ENCODE measurements at regions not wholly inside any gene's neighbourhood (a gene's known extent, or its start where the extent isn't known, plus 50 kb on each side); places are given as distances from the start of the nearest gene placed in this dataset.
A peak's percentile ranks its signal among the peaks of the same experiment; 100 is the strongest.

- Histone ChIP-seq H3K9me3 (replicated peaks in 1 of 2; ENCODE audit: control insufficient read depth in 2 of 2, insufficient read depth in 1 of 2, low read depth in 1 of 2, low read length in 2 of 2) (peaks cover 0 to 6% of the 10 kb centered on the region in 2 donors), H3K4me3 (ENCODE audit: low read length in 2 of 2) (no peak overlapping the region), H2AFZ (ENCODE audit: low read length) (no peak overlapping the region), H2AK5ac (ENCODE audit: low read depth, low read length) (no peak overlapping the region), H3K4me2 (ENCODE audit: insufficient read depth, low read length, poor library complexity, severe bottlenecking) (no peak overlapping the region), H3K4ac (ENCODE audit: low read length) (peak overlapping the region; percentile 8), H2BK12ac (ENCODE audit: low read length) (no peak overlapping the region), H3K27me3 (ENCODE audit: control insufficient read depth in 3 of 3, insufficient read depth in 3 of 3, low read depth in 1 of 3, low read length in 3 of 3) (no peaks in the 10 kb centered on the region), H3K27ac (replicated peaks; ENCODE audit: low read length) (no peak overlapping the region), H2BK5ac (ENCODE audit: low read length) (no peak overlapping the region), H3K36me3 (replicated peaks in 1 of 2; ENCODE audit: control insufficient read depth in 2 of 2, insufficient read depth in 2 of 2, low read length in 2 of 2) (no peaks in the 10 kb centered on the region), H3K4me1 (ENCODE audit: control insufficient read depth in 2 of 2, insufficient read depth in 1 of 2, low read depth in 1 of 2, low read length in 2 of 2) (no peaks in the 10 kb centered on the region), H3K9ac (ENCODE audit: low read depth, low read length, poor library complexity) (no peak overlapping the region), H2BK15ac (ENCODE audit: low read length) (no peak overlapping the region), H3K23ac (ENCODE audit: low read depth, low read length, poor library complexity) (peak overlapping the region; percentile 44), H2BK120ac (ENCODE audit: low read depth, low read length) (no peak overlapping the region), H3K18ac (ENCODE audit: low read length) (peak overlapping the region; percentile 74), H3K14ac (ENCODE audit: low read length) (no peak overlapping the region), H4K8ac (ENCODE audit: low read depth, low read length) (no peak overlapping the region), H4K91ac (ENCODE audit: low read depth, low read length, poor library complexity) (no peak overlapping the region), H3K79me1 (ENCODE audit: low read depth, low read length) (no peaks in the 10 kb centered on the region)
- no peak for DNase-seq (ENCODE audit: low spot score)
- WGBS, 2 donors (ENCODE audit: extremely low coverage in 2 of 2, insufficient read length in 2 of 2, insufficient replicate concordance in 1 of 2): no CpG with 5 or more reads among the region's 8 CpGs
These were observed 511.9 kb downstream of the PYDC2 start for GRCh38 chr3:191972714-191973398.

- H3K4me3 ChIP-seq (ENCODE audit: low read length in 2 of 2): peak overlapping the region in 1 of 2 donors; percentile 29
- H3K36me3 ChIP-seq (replicated peaks in 1 of 2; ENCODE audit: control insufficient read depth in 2 of 2, insufficient read depth in 2 of 2, low read length in 2 of 2): no peaks in the 10 kb centered on the region
- no peaks in the 10 kb centered on the region for H3K27me3 ChIP-seq (ENCODE audit: control insufficient read depth in 3 of 3, insufficient read depth in 3 of 3, low read depth in 1 of 3, low read length in 3 of 3)
- no peaks in the 10 kb centered on the region for H3K79me1 ChIP-seq (ENCODE audit: low read depth, low read length)
- H2BK15ac ChIP-seq (ENCODE audit: low read length): peak overlapping the region; percentile 58
- no peak for DNase-seq (ENCODE audit: low spot score)
- no peak overlapping the region for H2BK12ac ChIP-seq (ENCODE audit: low read length)
- H3K9ac ChIP-seq (ENCODE audit: low read depth, low read length, poor library complexity): no peak overlapping the region
- H3K9me3 ChIP-seq (replicated peaks in 1 of 2; ENCODE audit: control insufficient read depth in 2 of 2, insufficient read depth in 1 of 2, low read depth in 1 of 2, low read length in 2 of 2): peaks cover 0 to 6% of the 10 kb centered on the region in 2 donors
- H2BK120ac ChIP-seq (ENCODE audit: low read depth, low read length): no peak overlapping the region
- no peak overlapping the region for H2BK5ac ChIP-seq (ENCODE audit: low read length)
- WGBS, 2 donors (ENCODE audit: extremely low coverage in 2 of 2, insufficient read length in 2 of 2, insufficient replicate concordance in 1 of 2): no CpG with 5 or more reads among the region's 6 CpGs
- H2AFZ ChIP-seq (ENCODE audit: low read length): peak overlapping the region; percentile 40
- no peak overlapping the region for H4K8ac ChIP-seq (ENCODE audit: low read depth, low read length)
- no peak overlapping the region for H3K27ac ChIP-seq (replicated peaks; ENCODE audit: low read length)
- H3K4me1 ChIP-seq (ENCODE audit: control insufficient read depth in 2 of 2, insufficient read depth in 1 of 2, low read depth in 1 of 2, low read length in 2 of 2): no peaks in the 10 kb centered on the region
- H3K4ac ChIP-seq (ENCODE audit: low read length): no peak overlapping the region
- H3K18ac ChIP-seq (ENCODE audit: low read length): peak overlapping the region; percentile 44
- no peak overlapping the region for H3K4me2 ChIP-seq (ENCODE audit: insufficient read depth, low read length, poor library complexity, severe bottlenecking)
- H4K91ac ChIP-seq (ENCODE audit: low read depth, low read length, poor library complexity): no peak overlapping the region
- H3K23ac ChIP-seq (ENCODE audit: low read depth, low read length, poor library complexity): no peak overlapping the region
- peak overlapping the region; percentile 35 for H2AK5ac ChIP-seq (ENCODE audit: low read depth, low read length)
- peak overlapping the region; percentile 38 for H3K14ac ChIP-seq (ENCODE audit: low read length)
These were observed 512.9 kb downstream of the PYDC2 start for GRCh38 chr3:191973820-191974219.

GRCh38 chr3:191975936-191976335 is 515.0 kb downstream of the PYDC2 start:
- Histone ChIP-seq H3K4me1 (ENCODE audit: control insufficient read depth in 2 of 2, insufficient read depth in 1 of 2, low read depth in 1 of 2, low read length in 2 of 2) (no peaks in the 10 kb centered on the region), H2BK12ac (ENCODE audit: low read length) (no peak overlapping the region), H2BK15ac (ENCODE audit: low read length) (no peak overlapping the region), H2BK5ac (ENCODE audit: low read length) (no peak overlapping the region), H3K4me2 (ENCODE audit: insufficient read depth, low read length, poor library complexity, severe bottlenecking) (no peak overlapping the region), H3K36me3 (replicated peaks in 1 of 2; ENCODE audit: control insufficient read depth in 2 of 2, insufficient read depth in 2 of 2, low read length in 2 of 2) (no peaks in the 10 kb centered on the region), H2AK5ac (ENCODE audit: low read depth, low read length) (no peak overlapping the region), H3K79me1 (ENCODE audit: low read depth, low read length) (no peaks in the 10 kb centered on the region), H3K4me3 (ENCODE audit: low read length in 2 of 2) (no peak overlapping the region), H3K27me3 (ENCODE audit: control insufficient read depth in 3 of 3, insufficient read depth in 3 of 3, low read depth in 1 of 3, low read length in 3 of 3) (no peaks in the 10 kb centered on the region), H2BK120ac (ENCODE audit: low read depth, low read length) (no peak overlapping the region), H3K4ac (ENCODE audit: low read length) (no peak overlapping the region), H3K9me3 (replicated peaks in 1 of 2; ENCODE audit: control insufficient read depth in 2 of 2, insufficient read depth in 1 of 2, low read depth in 1 of 2, low read length in 2 of 2) (peaks cover 0 to 10% of the 10 kb centered on the region in 2 donors), H4K8ac (ENCODE audit: low read depth, low read length) (no peak overlapping the region), H3K14ac (ENCODE audit: low read length) (no peak overlapping the region), H4K91ac (ENCODE audit: low read depth, low read length, poor library complexity) (no peak overlapping the region), H2AFZ (ENCODE audit: low read length) (no peak overlapping the region), H3K23ac (ENCODE audit: low read depth, low read length, poor library complexity) (no peak overlapping the region), H3K9ac (ENCODE audit: low read depth, low read length, poor library complexity) (no peak overlapping the region), H3K27ac (replicated peaks; ENCODE audit: low read length) (no peak overlapping the region), H3K18ac (ENCODE audit: low read length) (no peak overlapping the region)
- WGBS, 2 donors (ENCODE audit: extremely low coverage in 2 of 2, insufficient read length in 2 of 2, insufficient replicate concordance in 1 of 2): no CpG with 5 or more reads among the region's 6 CpGs
- no peak for DNase-seq (ENCODE audit: low spot score)

GRCh38 chr3:191980443-191980842 is 519.5 kb downstream of the PYDC2 start:
- Histone ChIP-seq H3K9me3 (replicated peaks in 1 of 2; ENCODE audit: control insufficient read depth in 2 of 2, insufficient read depth in 1 of 2, low read depth in 1 of 2, low read length in 2 of 2) (peaks cover 0 to 4% of the 10 kb centered on the region in 2 donors), H3K23ac (ENCODE audit: low read depth, low read length, poor library complexity) (no peak overlapping the region), H2BK12ac (ENCODE audit: low read length) (no peak overlapping the region), H3K4ac (ENCODE audit: low read length) (no peak overlapping the region), H2BK5ac (ENCODE audit: low read length) (no peak overlapping the region), H2BK120ac (ENCODE audit: low read depth, low read length) (no peak overlapping the region), H3K4me2 (ENCODE audit: insufficient read depth, low read length, poor library complexity, severe bottlenecking) (no peak overlapping the region), H3K4me1 (ENCODE audit: control insufficient read depth in 2 of 2, insufficient read depth in 1 of 2, low read depth in 1 of 2, low read length in 2 of 2) (no peaks in the 10 kb centered on the region), H3K36me3 (replicated peaks in 1 of 2; ENCODE audit: control insufficient read depth in 2 of 2, insufficient read depth in 2 of 2, low read length in 2 of 2) (no peaks in the 10 kb centered on the region), H3K27me3 (ENCODE audit: control insufficient read depth in 3 of 3, insufficient read depth in 3 of 3, low read depth in 1 of 3, low read length in 3 of 3) (no peaks in the 10 kb centered on the region), H3K14ac (ENCODE audit: low read length) (no peak overlapping the region), H4K91ac (ENCODE audit: low read depth, low read length, poor library complexity) (no peak overlapping the region), H2AK5ac (ENCODE audit: low read depth, low read length) (no peak overlapping the region), H3K4me3 (ENCODE audit: low read length in 2 of 2) (no peak overlapping the region), H2AFZ (ENCODE audit: low read length) (no peak overlapping the region), H3K18ac (ENCODE audit: low read length) (no peak overlapping the region), H4K8ac (ENCODE audit: low read depth, low read length) (no peak overlapping the region), H2BK15ac (ENCODE audit: low read length) (no peak overlapping the region), H3K27ac (replicated peaks; ENCODE audit: low read length) (no peak overlapping the region), H3K79me1 (ENCODE audit: low read depth, low read length) (no peaks in the 10 kb centered on the region), H3K9ac (ENCODE audit: low read depth, low read length, poor library complexity) (no peak overlapping the region)
- no peak for DNase-seq (ENCODE audit: low spot score)
- WGBS, 2 donors (ENCODE audit: extremely low coverage in 2 of 2, insufficient read length in 2 of 2, insufficient replicate concordance in 1 of 2): no CpG with 5 or more reads among the region's 4 CpGs

All from neuronal stem cell (in vitro differentiated cells).